GM12878 (cell line): ENCODE measurements at regions not wholly inside any gene's neighbourhood (a gene's known extent, or its start where the extent isn't known, plus 50 kb on each side); places are given as distances from the start of the nearest gene placed in this dataset.

Experiments
- STAT1 ChIP-seq: fragments of 450-650 bp; conservative IDR thresholded peaks from 2 replicates; pipeline ENCODE4 v1.6.1; 2014; ENCODE audit warnings: antibody characterized with exemption, mild to moderate bottlenecking
- TF ChIP-seq, protein P1 (sequence below): IDR thresholded peaks from 2 replicates; pipeline ENCODE4 v1.6.1; 2012; ENCODE audit warnings: mild to moderate bottlenecking, low read depth, low read length

DNA sequence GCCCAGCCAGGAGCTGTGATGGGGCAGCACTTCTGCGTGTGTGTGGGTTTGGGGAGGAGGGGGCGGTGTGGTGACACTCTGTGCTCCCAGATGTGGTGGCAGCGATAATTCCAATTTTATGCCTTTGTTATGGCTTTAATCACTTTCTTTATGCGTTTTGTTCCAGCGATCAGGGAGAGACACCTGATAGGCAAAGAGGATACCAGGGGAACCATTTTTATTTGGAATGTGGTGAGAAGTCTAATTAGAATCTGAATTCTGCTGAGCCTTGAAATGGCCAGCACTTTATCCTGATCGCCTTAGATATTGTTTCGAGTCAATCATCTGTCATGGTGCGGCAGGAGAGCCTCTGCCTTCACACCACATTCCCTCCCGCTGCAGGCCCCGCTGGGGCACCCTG lies 79.5 kb downstream of the HIF1AN start:
- TF ChIP-seq STAT1, result no peak
- TF ChIP-seq, protein P1, sequence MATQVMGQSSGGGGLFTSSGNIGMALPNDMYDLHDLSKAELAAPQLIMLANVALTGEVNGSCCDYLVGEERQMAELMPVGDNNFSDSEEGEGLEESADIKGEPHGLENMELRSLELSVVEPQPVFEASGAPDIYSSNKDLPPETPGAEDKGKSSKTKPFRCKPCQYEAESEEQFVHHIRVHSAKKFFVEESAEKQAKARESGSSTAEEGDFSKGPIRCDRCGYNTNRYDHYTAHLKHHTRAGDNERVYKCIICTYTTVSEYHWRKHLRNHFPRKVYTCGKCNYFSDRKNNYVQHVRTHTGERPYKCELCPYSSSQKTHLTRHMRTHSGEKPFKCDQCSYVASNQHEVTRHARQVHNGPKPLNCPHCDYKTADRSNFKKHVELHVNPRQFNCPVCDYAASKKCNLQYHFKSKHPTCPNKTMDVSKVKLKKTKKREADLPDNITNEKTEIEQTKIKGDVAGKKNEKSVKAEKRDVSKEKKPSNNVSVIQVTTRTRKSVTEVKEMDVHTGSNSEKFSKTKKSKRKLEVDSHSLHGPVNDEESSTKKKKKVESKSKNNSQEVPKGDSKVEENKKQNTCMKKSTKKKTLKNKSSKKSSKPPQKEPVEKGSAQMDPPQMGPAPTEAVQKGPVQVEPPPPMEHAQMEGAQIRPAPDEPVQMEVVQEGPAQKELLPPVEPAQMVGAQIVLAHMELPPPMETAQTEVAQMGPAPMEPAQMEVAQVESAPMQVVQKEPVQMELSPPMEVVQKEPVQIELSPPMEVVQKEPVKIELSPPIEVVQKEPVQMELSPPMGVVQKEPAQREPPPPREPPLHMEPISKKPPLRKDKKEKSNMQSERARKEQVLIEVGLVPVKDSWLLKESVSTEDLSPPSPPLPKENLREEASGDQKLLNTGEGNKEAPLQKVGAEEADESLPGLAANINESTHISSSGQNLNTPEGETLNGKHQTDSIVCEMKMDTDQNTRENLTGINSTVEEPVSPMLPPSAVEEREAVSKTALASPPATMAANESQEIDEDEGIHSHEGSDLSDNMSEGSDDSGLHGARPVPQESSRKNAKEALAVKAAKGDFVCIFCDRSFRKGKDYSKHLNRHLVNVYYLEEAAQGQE, result no peak
